ENCODE measurements at regions not wholly inside any gene's neighbourhood (a gene's known extent, or its start where the extent isn't known, plus 50 kb on each side); places are given as distances from the start of the nearest gene placed in this dataset.

DNA sequence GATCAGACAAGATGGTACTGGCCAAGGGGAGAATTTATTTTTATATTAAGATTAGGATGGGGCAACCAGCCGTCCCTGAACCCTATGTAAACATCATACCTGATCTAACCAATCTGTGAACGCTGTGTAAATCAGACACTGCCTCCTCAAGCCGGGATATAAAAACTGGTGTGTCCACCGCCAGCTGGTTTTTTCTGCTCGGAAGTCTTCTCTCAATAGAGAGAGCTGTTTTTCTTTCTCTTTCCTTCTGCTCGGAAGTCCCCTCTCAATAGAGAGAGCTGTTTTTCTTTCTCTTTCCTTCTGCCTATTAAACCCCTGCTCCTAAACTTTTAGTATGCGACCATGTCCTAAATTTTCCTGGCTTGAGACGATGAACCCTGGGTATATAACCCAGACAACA lies 615.5 kb upstream of the NUDT12 start:
- TF ChIP-seq, protein P1, sequence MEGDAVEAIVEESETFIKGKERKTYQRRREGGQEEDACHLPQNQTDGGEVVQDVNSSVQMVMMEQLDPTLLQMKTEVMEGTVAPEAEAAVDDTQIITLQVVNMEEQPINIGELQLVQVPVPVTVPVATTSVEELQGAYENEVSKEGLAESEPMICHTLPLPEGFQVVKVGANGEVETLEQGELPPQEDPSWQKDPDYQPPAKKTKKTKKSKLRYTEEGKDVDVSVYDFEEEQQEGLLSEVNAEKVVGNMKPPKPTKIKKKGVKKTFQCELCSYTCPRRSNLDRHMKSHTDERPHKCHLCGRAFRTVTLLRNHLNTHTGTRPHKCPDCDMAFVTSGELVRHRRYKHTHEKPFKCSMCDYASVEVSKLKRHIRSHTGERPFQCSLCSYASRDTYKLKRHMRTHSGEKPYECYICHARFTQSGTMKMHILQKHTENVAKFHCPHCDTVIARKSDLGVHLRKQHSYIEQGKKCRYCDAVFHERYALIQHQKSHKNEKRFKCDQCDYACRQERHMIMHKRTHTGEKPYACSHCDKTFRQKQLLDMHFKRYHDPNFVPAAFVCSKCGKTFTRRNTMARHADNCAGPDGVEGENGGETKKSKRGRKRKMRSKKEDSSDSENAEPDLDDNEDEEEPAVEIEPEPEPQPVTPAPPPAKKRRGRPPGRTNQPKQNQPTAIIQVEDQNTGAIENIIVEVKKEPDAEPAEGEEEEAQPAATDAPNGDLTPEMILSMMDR (conservative IDR thresholded peaks at IDR 0.05 in 1 of 2, IDR thresholded peaks at IDR 0.05 in 1 of 2; ENCODE audit: extremely low read depth in 1 of 2, insufficient read depth in 1 of 2, low read depth in 1 of 2, low read length in 2 of 2) = no peak
- TF ChIP-seq EZH2 (IDR thresholded peaks at IDR 0.05; ENCODE audit: borderline replicate concordance, low read length) = no peak

All from mammary epithelial cell (primary cell).